HG03439 (cell line): ENCODE measurements at regions not wholly inside any gene's neighbourhood (a gene's known extent, or its start where the extent isn't known, plus 50 kb on each side); places are given as distances from the start of the nearest gene placed in this dataset.

ENCODE experiments used
- ATAC-seq: cut with Tn5 transposase; IDR thresholded peaks from one replicate; pipeline ENCODE4 v1.9.1; 2021; ENCODE audit warnings: mild to moderate bottlenecking, moderate library complexity; ENCODE audit not compliant: unreplicated experiment

GRCh38 chr20:40547483-40548091 is 141.4 kb downstream of the MAFB start:
- ATAC-seq = no peak

GRCh38 chr20:40545478-40545877 is 143.6 kb downstream of the MAFB start:
- no peak for ATAC-seq

DNA sequence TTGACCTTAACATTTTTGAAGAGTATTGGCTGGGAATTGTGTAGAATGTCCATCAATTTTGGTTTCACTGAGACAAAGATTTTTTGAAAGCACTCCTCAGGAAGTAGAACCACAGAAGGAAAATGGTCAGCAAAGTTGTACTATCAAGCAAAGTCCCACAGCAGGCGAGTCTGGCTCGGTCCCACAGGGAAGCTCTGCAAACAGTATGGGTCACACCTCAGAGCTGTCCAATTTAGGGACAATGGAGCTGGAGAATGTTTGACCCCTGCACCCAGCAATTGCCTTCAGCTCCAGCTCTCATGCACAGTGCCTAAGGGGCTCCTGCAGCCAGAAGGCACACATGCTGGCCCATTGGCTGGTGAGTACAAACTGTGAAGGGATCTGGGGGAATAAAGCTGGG is 147.0 kb downstream of the MAFB start:
- no peak for ATAC-seq

- no peak for ATAC-seq
Observed at GRCh38 chr20:40540166-40540565, 148.9 kb downstream of the MAFB start.

DNA sequence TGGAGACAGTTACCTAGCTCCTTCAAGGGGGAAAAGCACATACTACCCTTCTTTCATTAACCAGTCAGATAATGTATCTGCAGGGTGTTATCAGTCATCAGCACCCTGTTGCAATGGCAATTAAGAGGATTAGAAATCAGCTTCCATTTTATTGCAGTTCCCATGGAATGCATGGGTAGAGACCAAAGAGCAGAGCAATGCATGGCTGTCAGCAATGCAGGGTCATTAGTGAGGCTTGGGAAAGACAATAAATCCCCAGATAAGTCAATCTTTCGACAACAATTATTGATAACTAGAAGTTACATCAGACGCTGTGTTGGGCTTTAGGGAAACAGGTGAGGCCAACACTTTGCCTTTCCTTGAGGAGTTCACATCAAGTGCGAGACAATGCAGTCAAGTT is 150.9 kb downstream of the MAFB start:
- no peak for ATAC-seq

DNA sequence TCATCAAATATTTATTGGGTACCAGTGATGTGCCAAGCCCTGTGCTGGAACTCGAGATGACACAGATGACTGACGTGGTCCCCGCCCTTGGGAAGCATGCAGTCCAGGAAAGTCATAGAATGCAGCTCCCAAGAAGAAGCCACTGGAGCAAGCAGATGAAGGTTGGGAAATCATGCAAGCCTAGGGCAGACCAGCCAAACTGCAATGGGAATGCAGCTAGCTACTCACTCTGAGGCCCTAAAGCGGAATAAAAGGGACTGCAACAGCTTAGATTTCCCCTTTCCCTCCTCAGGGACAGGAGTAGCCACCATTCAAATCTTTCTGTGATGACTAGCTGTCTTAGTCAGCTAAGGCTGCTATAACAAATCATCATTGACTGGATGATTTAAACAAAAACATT is 152.2 kb downstream of the MAFB start:
- no peak for ATAC-seq

DNA sequence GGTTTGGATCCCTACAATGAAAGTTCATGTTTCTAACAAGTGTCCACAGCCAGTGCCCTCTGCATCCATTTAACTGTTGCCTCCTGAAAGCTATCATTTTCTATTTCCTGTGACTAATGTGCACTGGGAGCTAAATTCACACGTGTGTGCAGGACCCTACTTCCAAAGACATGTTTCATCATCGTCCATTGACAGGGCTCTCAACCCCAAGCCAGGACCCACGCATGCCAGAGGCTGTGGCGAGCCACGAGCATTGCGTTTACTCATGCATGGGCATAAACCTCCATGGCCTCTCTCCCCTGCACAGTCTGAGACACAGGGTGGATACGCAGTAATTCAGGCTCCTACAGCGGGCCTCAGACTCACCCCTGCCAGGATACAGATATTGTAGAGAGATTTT is 153.2 kb downstream of the MAFB start:
- no peak for ATAC-seq

DNA sequence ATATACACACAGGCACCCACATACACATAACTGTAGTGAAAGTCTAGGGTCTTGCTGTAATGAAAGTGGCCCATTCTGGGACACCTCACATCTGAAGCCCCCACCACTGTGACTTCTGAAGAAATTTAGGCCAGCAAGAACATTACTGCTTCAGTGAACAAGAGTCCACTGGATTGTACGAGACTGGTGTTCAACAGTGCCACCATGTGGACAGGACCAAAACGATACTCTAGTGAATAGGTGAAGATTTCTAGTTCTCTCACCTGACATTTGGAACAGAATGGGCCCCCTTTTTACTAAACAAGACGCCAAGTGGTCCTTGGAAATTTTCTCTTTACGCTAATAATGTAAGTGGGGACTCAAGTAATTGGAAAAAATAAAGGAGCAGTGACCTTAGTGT is 156.9 kb downstream of the MAFB start:
- ATAC-seq = no peak

- no peak for ATAC-seq
Observed at GRCh38 chr20:40525351-40525750, 163.7 kb downstream of the MAFB start.

GRCh38 chr20:40524071-40524470 is 165.0 kb downstream of the MAFB start:
- no peak for ATAC-seq

GRCh38 chr20:40522405-40522804 is 166.6 kb downstream of the MAFB start:
- ATAC-seq = no peak

- ATAC-seq = no peak
Observed at GRCh38 chr20:40521962-40522361, 167.1 kb downstream of the MAFB start.

- ATAC-seq = no peak
Observed at GRCh38 chr20:40519918-40520317, 169.1 kb downstream of the MAFB start.

DNA sequence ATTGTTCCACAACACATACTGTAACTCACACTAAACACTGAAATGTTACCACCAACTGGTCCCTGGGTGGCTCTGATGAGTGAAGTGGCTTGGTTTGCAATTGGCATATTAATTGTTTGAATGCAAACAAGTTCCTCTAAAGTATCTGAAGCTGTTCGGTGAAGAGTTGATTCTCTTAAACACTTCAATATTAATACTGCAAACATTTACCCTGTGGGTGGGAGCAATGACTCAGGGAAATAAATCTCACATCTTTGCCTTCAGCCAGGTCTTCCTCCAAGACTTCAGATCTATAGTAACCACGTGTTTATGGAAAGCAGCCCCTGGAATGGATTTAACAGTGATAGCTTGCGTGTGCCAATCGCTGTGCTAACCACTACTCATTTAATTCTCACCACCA is 176.0 kb downstream of the MAFB start:
- ATAC-seq = no peak

- no peak for ATAC-seq
Observed at GRCh38 chr20:40512591-40512990, 176.4 kb downstream of the MAFB start.

- no peak for ATAC-seq
Observed at GRCh38 chr20:40511478-40511877, 177.6 kb downstream of the MAFB start.

DNA sequence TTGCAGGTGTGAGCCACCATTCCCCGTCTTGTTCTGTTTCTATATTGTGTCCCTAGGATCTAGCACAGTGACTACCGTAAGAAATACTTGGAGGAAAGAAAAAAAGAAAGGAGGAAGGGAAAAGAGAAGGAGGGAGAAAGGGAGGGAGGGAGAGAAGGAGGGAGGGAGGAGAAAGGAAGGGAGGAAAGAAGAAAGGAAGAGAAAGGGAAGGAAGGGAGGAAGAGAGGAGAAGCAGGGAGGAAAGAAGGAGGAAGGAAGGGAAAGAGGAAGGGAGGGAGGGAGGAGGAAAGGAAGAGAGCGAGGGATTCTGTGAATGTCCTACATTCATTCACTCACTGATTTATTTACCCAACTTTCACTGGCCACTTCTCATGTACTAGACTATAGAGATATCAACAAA is 178.4 kb downstream of the MAFB start:
- ATAC-seq = no peak

GRCh38 chr20:40508821-40509220 is 180.2 kb downstream of the MAFB start:
- ATAC-seq = no peak

GRCh38 chr20:40506537-40506939 is 182.5 kb downstream of the MAFB start:
- ATAC-seq = no peak

DNA sequence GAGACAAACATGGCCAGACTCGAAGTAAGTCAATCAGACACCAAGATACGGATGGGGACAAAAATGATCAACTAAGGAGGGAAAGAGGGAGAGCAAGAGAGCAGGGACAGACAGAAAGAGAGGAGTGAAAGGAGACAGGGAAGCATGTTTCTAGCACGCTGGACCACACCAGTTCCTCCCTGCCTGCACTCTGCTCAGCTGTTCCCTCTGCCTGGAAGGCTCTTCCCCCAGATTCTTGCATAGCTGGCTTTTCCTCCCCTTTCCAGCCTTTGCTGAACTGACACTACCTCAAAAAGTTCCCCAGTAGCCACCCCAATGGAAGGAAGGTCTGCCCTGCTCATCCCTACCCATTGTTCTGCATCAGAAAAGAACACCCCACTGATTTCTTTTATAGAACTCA is 185.9 kb downstream of the MAFB start:
- no peak for ATAC-seq

- ATAC-seq = no peak
Observed at GRCh38 chr20:40502576-40502975, 186.5 kb downstream of the MAFB start.

- ATAC-seq = no peak
Observed at GRCh38 chr20:40499391-40499790, 189.6 kb downstream of the MAFB start.

- no peak for ATAC-seq
Observed at GRCh38 chr20:40497899-40498691, 190.9 kb downstream of the MAFB start.
